Brain microvascular endothelial cell (primary cell): ENCODE measurements at regions not wholly inside any gene's neighbourhood (a gene's known extent, or its start where the extent isn't known, plus 50 kb on each side); places are given as distances from the start of the nearest gene placed in this dataset.

Experiments
- DNase-seq: peaks from one replicate; pipeline ENCODE4 v3.0.0-alpha.2; 2020
- H3K27ac ChIP-seq: fragments of 250-450 bp; sonication (Bioruptor Pico); 2 replicates; pipeline ENCODE4 v1.5.1; 2020; ENCODE audit warnings: mild to moderate bottlenecking, moderate library complexity
- H3K27me3 ChIP-seq: fragments of 250-450 bp; sonication (Bioruptor Pico); replicated peaks from 2 replicates; pipeline ENCODE4 v1.5.1; 2020; ENCODE audit warnings: mild to moderate bottlenecking
- H3K36me3 ChIP-seq: fragments of 250-450 bp; sonication (Bioruptor Pico); replicated peaks from 2 replicates; pipeline ENCODE4 v1.5.1; 2020; ENCODE audit warnings: mild to moderate bottlenecking
- H3K4me3 ChIP-seq: 2 replicates; pipeline ENCODE4 v1.5.1; 2011; ENCODE audit warnings: low read depth, mild to moderate bottlenecking, control low read depth, low read length, moderate library complexity
- CTCF ChIP-seq: IDR thresholded peaks from 2 replicates; pipeline ENCODE4 v1.5.1; 2011; ENCODE audit warnings: low read depth, mild to moderate bottlenecking, moderate library complexity, low read length, control low read depth, inconsistent platforms; ENCODE audit errors: missing control alignments
- in situ Hi-C: cut with HindIII; loops from 2 replicates; pipeline ENCODE4 v1.10.0; 2017; ENCODE audit warnings: low sequenced_read_pairs, low pct_ligation_motif_present

- Histone ChIP-seq H3K36me3 (no peaks in the 10 kb centered on the region), H3K4me3 (no peak overlapping the region), H3K27ac (no peak overlapping the region), H3K27me3 (peaks cover 39% of the 10 kb centered on the region)
- no peak for DNase-seq
- no peak for TF ChIP-seq CTCF
- in situ Hi-C loops: no loop called here
Measured at GRCh38 chr12:94872971-94873733, 130.3 kb downstream of the NDUFA12 start.

DNA sequence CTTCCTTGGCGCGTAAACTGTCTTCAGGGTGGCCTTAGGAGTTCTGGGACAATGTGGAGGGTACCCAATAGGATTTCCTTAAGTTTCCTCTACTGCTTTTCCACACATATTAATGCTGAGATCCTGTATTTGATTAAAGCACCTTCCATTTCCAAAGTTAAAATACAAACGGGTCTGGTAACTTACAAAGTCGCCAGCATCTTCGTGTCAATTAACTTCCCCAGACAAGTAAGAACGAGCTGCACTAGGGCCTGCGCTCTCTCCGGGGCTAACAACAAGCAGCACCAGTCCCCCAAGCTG is 130.9 kb downstream of the NDUFA12 start:
- Histone ChIP-seq H3K36me3 (no peaks in the 10 kb centered on the region), H3K27ac (no peak overlapping the region), H3K27me3 (peaks cover 39% of the 10 kb centered on the region), H3K4me3 (no peak overlapping the region)
- in situ Hi-C loops: no loop called here
- DNase-seq: no peak
- no peak for TF ChIP-seq CTCF

- Histone ChIP-seq H3K27me3 (peaks cover 39% of the 10 kb centered on the region), H3K27ac (no peak overlapping the region)
Measured at GRCh38 chr12:94872007-94872653, 131.4 kb downstream of the NDUFA12 start.

DNA sequence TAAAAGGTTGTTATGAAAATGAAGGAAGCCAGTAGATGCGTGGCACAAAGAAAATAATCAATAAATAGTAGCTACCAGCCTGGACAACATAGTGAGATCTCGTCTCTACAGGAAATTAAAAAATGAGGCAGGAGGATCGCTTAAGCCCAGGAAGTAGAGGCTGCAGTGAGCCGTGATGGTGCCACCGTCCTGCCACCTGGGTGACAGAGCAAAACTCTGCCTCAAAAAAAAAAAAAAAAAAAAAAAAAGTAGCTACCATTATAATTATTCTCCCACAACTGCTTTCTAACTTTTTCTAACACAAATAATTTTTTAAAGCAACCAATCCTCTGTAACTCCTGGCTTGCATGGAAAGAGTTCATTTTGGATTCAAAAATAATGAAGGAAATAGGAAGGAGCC is 133.0 kb downstream of the NDUFA12 start:
- H3K36me3 ChIP-seq: no peaks in the 10 kb centered on the region
- H3K27me3 ChIP-seq: peaks cover 35% of the 10 kb centered on the region
- no peak overlapping the region for H3K4me3 ChIP-seq
- DNase-seq: no peak
- no peak for TF ChIP-seq CTCF
- no peak overlapping the region for H3K27ac ChIP-seq
- in situ Hi-C loops: no loop called here

More at GRCh38 chr12:94872007-94872653, 131.4 kb downstream of the NDUFA12 start:
- DNase-seq: no peak
- no peak for TF ChIP-seq CTCF
- in situ Hi-C loops: no loop called here
- Histone ChIP-seq H3K4me3 (no peak overlapping the region), H3K36me3 (no peaks in the 10 kb centered on the region)

DNA sequence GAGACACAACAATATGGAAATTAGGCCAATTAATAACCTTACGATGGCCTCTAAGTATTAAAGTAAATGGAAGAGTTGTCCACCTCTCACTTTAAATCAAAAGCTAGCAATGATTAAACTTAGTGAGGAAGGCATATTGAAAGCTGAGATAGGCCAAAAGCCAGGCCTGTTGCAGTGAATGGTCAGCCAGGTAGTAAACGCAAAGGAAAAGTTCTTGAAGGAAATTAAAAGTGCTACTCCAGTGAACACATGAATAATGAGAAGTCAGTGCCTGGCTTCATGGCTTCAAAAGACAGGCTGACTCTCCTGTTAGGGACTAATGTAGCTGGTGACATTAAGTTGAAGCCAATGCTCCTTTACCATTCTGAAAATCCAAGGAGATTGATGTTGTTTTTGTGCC is 135.3 kb downstream of the NDUFA12 start:
- in situ Hi-C loops: no loop called here
- H3K4me3 ChIP-seq: no peak overlapping the region
- H3K36me3 ChIP-seq: no peaks in the 10 kb centered on the region
- DNase-seq: no peak
- H3K27me3 ChIP-seq: peaks cover 16% of the 10 kb centered on the region
- no peak overlapping the region for H3K27ac ChIP-seq
- no peak for TF ChIP-seq CTCF
